Neutrophil (primary cell): ENCODE measurements at regions not wholly inside any gene's neighbourhood (a gene's known extent, or its start where the extent isn't known, plus 50 kb on each side); places are given as distances from the start of the nearest gene placed in this dataset.

Experiments used
- H3K27ac ChIP-seq: fragments of 200-600 bp; sonication (generic); 2 replicates; pipeline ENCODE4 v1.5.1; 2016; ENCODE audit warnings: mild to moderate bottlenecking, moderate library complexity
- H3K27me3 ChIP-seq: fragments of 200-600 bp; sonication (generic); 2 replicates; pipeline ENCODE4 v1.6.0; 2016; ENCODE audit warnings: mild to moderate bottlenecking
- H3K36me3 ChIP-seq: fragments of 200-600 bp; sonication (generic); 2 replicates; pipeline ENCODE4 v1.5.1; 2017
- H3K4me1 ChIP-seq, 2 experiments: fragments of 200-600 bp in 1 of 2; sonication (generic) in 1 of 2; 1 replicate in 1 of 2; 2 replicates in 1 of 2; pipeline versions ENCODE4 v1.5.1 to v1.6.1; 2013 to 2016; ENCODE audit warnings: low read depth in 1 of 2, low read length in 1 of 2, mild to moderate bottlenecking in 1 of 2, moderate library complexity in 1 of 2; ENCODE audit not compliant: control insufficient read depth in 1 of 2, insufficient read depth in 1 of 2
- H3K4me3 ChIP-seq, 2 experiments: fragments of 200-600 bp in 1 of 2; sonication (generic) in 1 of 2; 1 replicate in 1 of 2; 2 replicates in 1 of 2; pipeline ENCODE4 v1.5.1; 2013 to 2016; ENCODE audit warnings: low read depth in 1 of 2, low read length in 1 of 2, mild to moderate bottlenecking in 1 of 2, moderate library complexity in 1 of 2
- H3K9me3 ChIP-seq: fragments of 200-600 bp; sonication (generic); 2 replicates; pipeline ENCODE4 v1.5.1; 2016
- CTCF ChIP-seq: fragments of 200-600 bp; sonication (generic); IDR thresholded peaks from 2 replicates; pipeline ENCODE4 v1.5.1; 2016; ENCODE audit warnings: antibody characterized with exemption

DNA sequence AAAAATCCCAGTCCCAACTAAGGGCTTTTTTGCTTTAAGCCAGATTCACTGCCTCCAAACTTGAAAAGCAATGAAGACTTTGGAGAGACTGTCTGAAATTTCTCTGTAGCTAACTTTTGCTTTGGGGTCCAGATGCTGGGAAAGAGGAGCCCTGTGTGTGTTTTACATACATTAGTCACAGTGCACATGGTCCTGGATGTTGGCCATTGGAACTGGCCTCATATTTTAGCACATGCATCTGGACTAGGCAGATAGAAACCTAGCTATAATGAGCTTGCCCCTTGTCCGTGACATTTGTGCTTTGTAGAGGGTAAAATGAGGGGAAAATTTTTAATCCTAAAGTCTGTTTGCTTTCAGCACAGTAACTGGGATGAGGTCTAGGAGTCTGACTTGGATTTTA is 421.7 kb downstream of the CDK5RAP2 start:
- TF ChIP-seq CTCF, result no peak
- Histone ChIP-seq H3K27me3 (no peaks in the 10 kb centered on the region), H3K9me3 (no peaks in the 10 kb centered on the region), H3K4me1 (no peaks in the 10 kb centered on the region), H3K27ac (no peak overlapping the region), H3K4me3 (no peak overlapping the region), H3K36me3 (no peaks in the 10 kb centered on the region)

GRCh38 chr9:120156376-120156775 is 423.6 kb downstream of the CDK5RAP2 start:
- no peaks in the 10 kb centered on the region for H3K27me3 ChIP-seq
- H3K36me3 ChIP-seq, result no peaks in the 10 kb centered on the region
- H3K4me1 ChIP-seq, result no peaks in the 10 kb centered on the region
- H3K27ac ChIP-seq, result no peak overlapping the region
- TF ChIP-seq CTCF, result no peak
- no peaks in the 10 kb centered on the region for H3K9me3 ChIP-seq
- H3K4me3 ChIP-seq, result no peak overlapping the region

- no peaks in the 10 kb centered on the region for H3K27me3 ChIP-seq
- H3K4me1 ChIP-seq, result no peaks in the 10 kb centered on the region
- no peak overlapping the region for H3K4me3 ChIP-seq
- H3K27ac ChIP-seq, result no peak overlapping the region
- TF ChIP-seq CTCF, result no peak
- H3K36me3 ChIP-seq, result no peaks in the 10 kb centered on the region
- no peaks in the 10 kb centered on the region for H3K9me3 ChIP-seq
These were observed 426.7 kb downstream of the CDK5RAP2 start for GRCh38 chr9:120153258-120153657.

DNA sequence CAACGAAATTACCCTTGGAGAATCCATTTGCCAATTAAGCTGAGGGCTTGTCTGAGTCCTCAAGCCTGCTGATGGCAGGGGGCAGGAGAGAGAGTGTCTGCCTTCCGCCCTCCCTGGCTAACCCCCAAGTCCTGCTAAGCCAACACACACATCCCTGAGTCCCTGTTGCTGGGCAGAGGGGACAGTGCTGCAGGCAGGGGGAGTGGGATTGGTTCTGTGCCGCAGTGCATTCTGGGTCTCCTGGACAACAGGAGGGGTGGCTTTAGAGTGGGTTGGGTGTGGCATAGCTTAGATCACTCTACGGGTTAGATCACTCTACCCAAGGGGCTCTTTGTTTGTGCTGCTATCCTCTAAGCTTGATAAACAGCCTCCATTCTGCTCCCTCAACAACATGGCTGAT is 427.7 kb downstream of the CDK5RAP2 start:
- TF ChIP-seq CTCF, result no peak
- no peak overlapping the region for H3K4me3 ChIP-seq
- no peaks in the 10 kb centered on the region for H3K4me1 ChIP-seq
- H3K9me3 ChIP-seq, result no peaks in the 10 kb centered on the region
- H3K27ac ChIP-seq, result no peak overlapping the region
- H3K36me3 ChIP-seq, result no peaks in the 10 kb centered on the region
- H3K27me3 ChIP-seq, result no peaks in the 10 kb centered on the region

DNA sequence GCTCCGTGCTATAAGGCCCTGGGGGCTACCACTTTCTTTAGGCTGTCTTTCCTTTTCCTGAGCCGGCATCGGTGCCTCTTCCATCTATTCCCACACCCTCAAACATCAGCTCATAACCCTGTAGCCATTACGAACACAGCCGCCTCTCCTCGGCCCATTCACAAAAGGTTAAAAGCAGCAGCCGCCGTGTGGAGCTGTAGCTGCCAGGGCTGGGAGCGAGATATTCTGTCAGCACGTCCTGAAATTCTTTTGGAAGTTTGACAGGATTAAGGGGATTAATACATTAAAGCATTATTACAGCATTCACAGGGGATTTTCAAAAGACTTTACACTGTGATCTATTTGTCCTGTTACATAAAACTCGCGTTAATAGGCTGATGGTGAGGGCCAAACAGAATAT is 428.2 kb downstream of the CDK5RAP2 start:
- H3K4me1 ChIP-seq, result no peaks in the 10 kb centered on the region
- no peaks in the 10 kb centered on the region for H3K36me3 ChIP-seq
- no peaks in the 10 kb centered on the region for H3K9me3 ChIP-seq
- H3K27ac ChIP-seq, result no peak overlapping the region
- no peak overlapping the region for H3K4me3 ChIP-seq
- no peak for TF ChIP-seq CTCF
- no peaks in the 10 kb centered on the region for H3K27me3 ChIP-seq

- TF ChIP-seq CTCF, result no peak
These were observed 428.8 kb downstream of the CDK5RAP2 start for GRCh38 chr9:120151149-120151548.

More at GRCh38 chr9:120151149-120151548, 428.8 kb downstream of the CDK5RAP2 start:
- H3K4me3 ChIP-seq, result no peak overlapping the region
- H3K27ac ChIP-seq, result no peak overlapping the region
- no peaks in the 10 kb centered on the region for H3K27me3 ChIP-seq
- no peaks in the 10 kb centered on the region for H3K36me3 ChIP-seq
- no peaks in the 10 kb centered on the region for H3K9me3 ChIP-seq
- H3K4me1 ChIP-seq, result no peaks in the 10 kb centered on the region
